Activated T-cell treated with anti-CD3 and anti-CD28 coated beads, Interleukin-2, amount 50 U/mL, for 48 hours (primary cell): ENCODE measurements at regions not wholly inside any gene's neighbourhood (a gene's known extent, or its start where the extent isn't known, plus 50 kb on each side); places are given as distances from the start of the nearest gene placed in this dataset.

Experiments
- DNase-seq, 2 experiments: peaks; one replicate each; pipeline ENCODE4 v3.0.0-alpha.2; 2020

DNA sequence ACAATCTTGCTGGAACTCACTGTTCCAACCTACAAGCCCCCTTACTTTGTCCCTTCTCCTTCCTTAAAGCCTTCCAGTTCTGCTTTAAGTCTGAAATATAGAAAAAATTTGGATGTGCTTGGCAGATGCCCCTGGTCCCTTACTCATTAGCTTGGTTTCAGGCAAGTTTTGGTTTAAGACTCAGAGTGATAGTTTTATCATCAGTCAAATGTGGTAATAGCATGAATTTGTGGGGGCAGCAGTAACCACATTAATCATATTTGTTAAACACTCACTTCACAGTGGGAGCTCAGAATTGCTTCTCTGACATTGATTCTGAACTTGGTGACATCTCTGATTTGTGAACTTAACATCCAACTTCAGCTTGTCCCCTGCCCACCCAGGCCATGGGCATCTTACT lies 58.3 kb upstream of the ALDH1A3 start:
- DNase-seq = no peak

DNA sequence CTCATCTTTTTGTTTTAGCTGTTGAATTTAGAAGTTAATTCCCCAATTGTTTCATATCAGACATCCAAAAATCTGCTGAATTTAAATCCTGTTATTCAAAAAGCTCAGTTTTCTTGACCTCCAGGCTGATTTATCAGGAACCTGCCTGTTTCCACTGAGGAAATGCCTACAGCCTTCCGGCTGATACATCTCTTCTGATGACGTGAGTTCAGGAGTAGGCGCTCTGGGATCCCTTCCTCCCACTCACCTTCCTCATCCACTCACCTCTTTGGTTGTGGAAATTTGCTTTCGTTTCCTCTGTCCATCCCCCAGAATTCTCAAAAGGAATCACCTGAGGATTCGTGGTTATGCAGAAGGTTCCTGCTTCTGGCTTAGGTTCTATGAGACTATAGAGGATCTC lies 55.4 kb upstream of the ALDH1A3 start:
- DNase-seq = no peak

DNA sequence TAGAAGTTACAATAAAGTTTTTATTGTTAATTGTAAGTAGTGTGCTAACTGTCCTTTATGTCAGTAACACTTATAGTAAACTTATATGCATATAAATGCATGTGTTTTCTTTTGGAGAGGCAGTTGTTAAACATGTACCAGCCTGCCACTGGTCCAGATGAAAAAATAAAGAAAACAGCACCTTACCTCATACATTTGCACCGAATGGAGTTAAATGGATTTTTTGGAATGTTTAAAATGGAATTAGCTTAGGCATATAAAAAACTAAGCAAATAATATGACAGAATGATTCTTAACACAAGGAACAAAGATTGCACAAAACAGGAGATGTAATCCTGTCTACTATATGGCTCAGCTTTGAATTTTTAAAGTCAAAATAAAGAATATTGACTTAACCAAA lies 50.2 kb upstream of the ALDH1A3 start:
- DNase-seq = no peak
